ENCODE measurements at regions not wholly inside any gene's neighbourhood (a gene's known extent, or its start where the extent isn't known, plus 50 kb on each side); places are given as distances from the start of the nearest gene placed in this dataset.

DNA sequence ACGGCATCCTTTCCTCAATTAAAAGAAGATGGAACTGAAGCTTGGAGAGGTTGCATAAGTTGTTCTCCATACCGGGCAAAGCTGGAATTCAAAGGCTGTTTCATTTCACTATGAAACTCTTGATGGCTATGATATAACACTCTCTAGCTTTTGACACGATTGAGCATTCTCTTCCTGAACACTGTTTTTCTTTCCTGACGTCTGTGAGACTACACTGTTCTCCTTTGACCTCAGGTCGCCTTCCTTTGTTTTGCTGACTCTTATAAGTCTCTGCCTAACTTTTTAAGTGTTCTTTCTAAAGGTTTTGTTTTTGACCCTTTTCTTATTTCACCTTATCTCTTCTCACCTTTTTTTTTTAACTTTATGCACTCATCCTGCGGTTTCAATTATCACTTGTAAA, 261.8 kb upstream of the LINC00305 start:
- intact Hi-C loops (cut with micrococcal nuclease): no loop called here
- TF ChIP-seq, protein P1, sequence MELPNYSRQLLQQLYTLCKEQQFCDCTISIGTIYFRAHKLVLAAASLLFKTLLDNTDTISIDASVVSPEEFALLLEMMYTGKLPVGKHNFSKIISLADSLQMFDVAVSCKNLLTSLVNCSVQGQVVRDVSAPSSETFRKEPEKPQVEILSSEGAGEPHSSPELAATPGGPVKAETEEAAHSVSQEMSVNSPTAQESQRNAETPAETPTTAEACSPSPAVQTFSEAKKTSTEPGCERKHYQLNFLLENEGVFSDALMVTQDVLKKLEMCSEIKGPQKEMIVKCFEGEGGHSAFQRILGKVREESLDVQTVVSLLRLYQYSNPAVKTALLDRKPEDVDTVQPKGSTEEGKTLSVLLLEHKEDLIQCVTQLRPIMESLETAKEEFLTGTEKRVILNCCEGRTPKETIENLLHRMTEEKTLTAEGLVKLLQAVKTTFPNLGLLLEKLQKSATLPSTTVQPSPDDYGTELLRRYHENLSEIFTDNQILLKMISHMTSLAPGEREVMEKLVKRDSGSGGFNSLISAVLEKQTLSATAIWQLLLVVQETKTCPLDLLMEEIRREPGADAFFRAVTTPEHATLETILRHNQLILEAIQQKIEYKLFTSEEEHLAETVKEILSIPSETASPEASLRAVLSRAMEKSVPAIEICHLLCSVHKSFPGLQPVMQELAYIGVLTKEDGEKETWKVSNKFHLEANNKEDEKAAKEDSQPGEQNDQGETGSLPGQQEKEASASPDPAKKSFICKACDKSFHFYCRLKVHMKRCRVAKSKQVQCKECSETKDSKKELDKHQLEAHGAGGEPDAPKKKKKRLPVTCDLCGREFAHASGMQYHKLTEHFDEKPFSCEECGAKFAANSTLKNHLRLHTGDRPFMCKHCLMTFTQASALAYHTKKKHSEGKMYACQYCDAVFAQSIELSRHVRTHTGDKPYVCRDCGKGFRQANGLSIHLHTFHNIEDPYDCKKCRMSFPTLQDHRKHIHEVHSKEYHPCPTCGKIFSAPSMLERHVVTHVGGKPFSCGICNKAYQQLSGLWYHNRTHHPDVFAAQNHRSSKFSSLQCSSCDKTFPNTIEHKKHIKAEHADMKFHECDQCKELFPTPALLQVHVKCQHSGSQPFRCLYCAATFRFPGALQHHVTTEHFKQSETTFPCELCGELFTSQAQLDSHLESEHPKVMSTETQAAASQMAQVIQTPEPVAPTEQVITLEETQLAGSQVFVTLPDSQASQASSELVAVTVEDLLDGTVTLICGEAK (IDR thresholded peaks at IDR 0.05): no peak
- TF ChIP-seq, protein P1 (CRISPR knock-in tag; IDR thresholded peaks at IDR 0.05): no peak
- TF ChIP-seq, protein P2, sequence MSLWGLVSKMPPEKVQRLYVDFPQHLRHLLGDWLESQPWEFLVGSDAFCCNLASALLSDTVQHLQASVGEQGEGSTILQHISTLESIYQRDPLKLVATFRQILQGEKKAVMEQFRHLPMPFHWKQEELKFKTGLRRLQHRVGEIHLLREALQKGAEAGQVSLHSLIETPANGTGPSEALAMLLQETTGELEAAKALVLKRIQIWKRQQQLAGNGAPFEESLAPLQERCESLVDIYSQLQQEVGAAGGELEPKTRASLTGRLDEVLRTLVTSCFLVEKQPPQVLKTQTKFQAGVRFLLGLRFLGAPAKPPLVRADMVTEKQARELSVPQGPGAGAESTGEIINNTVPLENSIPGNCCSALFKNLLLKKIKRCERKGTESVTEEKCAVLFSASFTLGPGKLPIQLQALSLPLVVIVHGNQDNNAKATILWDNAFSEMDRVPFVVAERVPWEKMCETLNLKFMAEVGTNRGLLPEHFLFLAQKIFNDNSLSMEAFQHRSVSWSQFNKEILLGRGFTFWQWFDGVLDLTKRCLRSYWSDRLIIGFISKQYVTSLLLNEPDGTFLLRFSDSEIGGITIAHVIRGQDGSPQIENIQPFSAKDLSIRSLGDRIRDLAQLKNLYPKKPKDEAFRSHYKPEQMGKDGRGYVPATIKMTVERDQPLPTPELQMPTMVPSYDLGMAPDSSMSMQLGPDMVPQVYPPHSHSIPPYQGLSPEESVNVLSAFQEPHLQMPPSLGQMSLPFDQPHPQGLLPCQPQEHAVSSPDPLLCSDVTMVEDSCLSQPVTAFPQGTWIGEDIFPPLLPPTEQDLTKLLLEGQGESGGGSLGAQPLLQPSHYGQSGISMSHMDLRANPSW (CRISPR knock-in tag; IDR thresholded peaks at IDR 0.05): no peak
- TF ChIP-seq, protein P3, sequence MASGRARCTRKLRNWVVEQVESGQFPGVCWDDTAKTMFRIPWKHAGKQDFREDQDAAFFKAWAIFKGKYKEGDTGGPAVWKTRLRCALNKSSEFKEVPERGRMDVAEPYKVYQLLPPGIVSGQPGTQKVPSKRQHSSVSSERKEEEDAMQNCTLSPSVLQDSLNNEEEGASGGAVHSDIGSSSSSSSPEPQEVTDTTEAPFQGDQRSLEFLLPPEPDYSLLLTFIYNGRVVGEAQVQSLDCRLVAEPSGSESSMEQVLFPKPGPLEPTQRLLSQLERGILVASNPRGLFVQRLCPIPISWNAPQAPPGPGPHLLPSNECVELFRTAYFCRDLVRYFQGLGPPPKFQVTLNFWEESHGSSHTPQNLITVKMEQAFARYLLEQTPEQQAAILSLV (tag; IDR thresholded peaks at IDR 0.05): no peak
- TF ChIP-seq SREBF2 (CRISPR knock-in tag; IDR thresholded peaks at IDR 0.05) (no peak), ZBTB7A (IDR thresholded peaks at IDR 0.05; ENCODE audit: borderline replicate concordance, control insufficient read depth, low read depth, low read length) (no peak), EP300 (IDR thresholded peaks at IDR 0.05; ENCODE audit: low read length) (no peak), KAT8 (IDR thresholded peaks at IDR 0.05; ENCODE audit: low read depth) (no peak), MBD2 (IDR thresholded peaks at IDR 0.05; ENCODE audit: borderline replicate concordance, low read depth) (no peak), SMARCA5 (IDR thresholded peaks at IDR 0.05) (no peak)

More for the DNA sequence above, 261.8 kb upstream of the LINC00305 start:
- no peak overlapping the region for H3K9ac ChIP-seq (ENCODE audit: insufficient read depth in 1 of 2, low read depth in 2 of 2, low read length in 2 of 2)
- no peak overlapping the region for H3K27ac ChIP-seq (ENCODE audit: extremely low read depth, low read depth, low read length)
- ATAC-seq (no peak), DNase-seq (ENCODE audit: extremely low read depth in 1 of 4, low spot score in 3 of 4) (no peak), FAIRE-seq (no peak)
- H3K9me3 ChIP-seq (replicated peaks; ENCODE audit: control insufficient read depth, insufficient read depth, low read depth, low read length): no peaks in the 10 kb centered on the region
- no peaks in the 10 kb centered on the region for H3K4me1 ChIP-seq (replicated peaks in 1 of 2; ENCODE audit: control insufficient read depth in 2 of 2, insufficient read depth in 2 of 2, low read length in 2 of 2)
- no peaks in the 10 kb centered on the region for H3K27me3 ChIP-seq (ENCODE audit: control insufficient read depth in 2 of 2, insufficient read depth in 2 of 2, low read length in 2 of 2)
- no peak overlapping the region for H2AFZ ChIP-seq (ENCODE audit: low read depth, low read length)
- POLR2A ChIA-PET: no interaction called here
- no peaks in the 10 kb centered on the region for H3K79me2 ChIP-seq (ENCODE audit: control insufficient read depth, insufficient read depth, low read length)
- in situ Hi-C loops (cut with MboI): no loop called here
- CTCF ChIA-PET (ENCODE audit: low intra/inter-chr PET ratio): no interaction called here
- no peaks in the 10 kb centered on the region for H4K20me1 ChIP-seq (replicated peaks; ENCODE audit: control insufficient read depth, insufficient read depth, low read length)
- H3K36me3 ChIP-seq (ENCODE audit: control insufficient read depth, insufficient read depth, low read length): no peaks in the 10 kb centered on the region
- H3K4me2 ChIP-seq (ENCODE audit: insufficient read depth, low read length): no peak overlapping the region
- BruUV-seq (replicated peaks): no TSS peak
- 0% methylated on average over 6 of the region's 6 CpGs for WGBS (ENCODE audit: insufficient coverage, low coverage, missing lambda C conversion rate)
- H3K9me1 ChIP-seq (ENCODE audit: control insufficient read depth, insufficient read depth, low read length): no peaks in the 10 kb centered on the region
- H3K4me3 ChIP-seq: no peak overlapping the region

All from K562 (cell line).